Gastroesophageal sphincter (tissue), 4 donors: ENCODE measurements at regions not wholly inside any gene's neighbourhood (a gene's known extent, or its start where the extent isn't known, plus 50 kb on each side); places are given as distances from the start of the nearest gene placed in this dataset.

Source experiments
- ATAC-seq: fragments of 150-250 bp; one replicate; pipeline ENCODE4 v1.9.1; 2016; ENCODE audit warnings: mild to moderate bottlenecking, moderate library complexity
- H3K27ac ChIP-seq, 4 donors: fragments of 200-600 bp; sonication (generic) in 3 of 4; 1 replicate in 3 of 4; 2 replicates in 1 of 4; pipeline ENCODE4 v1.5.1; 2016 to 2019
- H3K27me3 ChIP-seq: fragments of 200-600 bp; sonication (generic); one replicate; pipeline ENCODE4 v1.5.1; 2019
- H3K36me3 ChIP-seq, 2 donors: fragments of 200-600 bp; sonication (generic); one replicate each; pipeline ENCODE4 v1.5.1; 2019; ENCODE audit warnings: control low read depth in 1 of 2
- H3K4me1 ChIP-seq, 3 donors: fragments of 200-600 bp; sonication (generic); 1 replicate in 2 of 3; 2 replicates in 1 of 3; pipeline ENCODE4 v1.5.1; 2016 to 2019; ENCODE audit warnings: control low read depth in 2 of 3
- H3K4me3 ChIP-seq, 2 donors: fragments of 200-600 bp; sonication (generic); one replicate each; pipeline ENCODE4 v1.5.1; 2019; ENCODE audit warnings: mild to moderate bottlenecking in 1 of 2, moderate library complexity in 1 of 2
- H3K9me3 ChIP-seq, 3 donors: fragments of 200-600 bp; sonication (generic); one replicate each; pipeline ENCODE4 v1.5.1; 2017 to 2019; ENCODE audit warnings: control low read depth in 2 of 3
- CTCF ChIP-seq, 4 experiments: fragments of 200-600 bp in 2 of 4; fragments of 450-650 bp in 2 of 4; sonication (generic) in 1 of 4; IDR thresholded peaks; one replicate each; pipeline ENCODE4 v1.5.1; 2017 to 2019; ENCODE audit warnings: antibody characterized with exemption in 4 of 4, mild to moderate bottlenecking in 2 of 4, moderate library complexity in 2 of 4
- EP300 ChIP-seq: sonication (generic); formaldehyde crosslinking; IDR thresholded peaks from one replicate; pipeline ENCODE4 v1.6.1; 2017; ENCODE audit warnings: antibody characterized with exemption, mild to moderate bottlenecking
- POLR2A ChIP-seq, 2 donors: fragments of 450-650 bp; IDR thresholded peaks; one replicate each; pipeline ENCODE4 v1.6.1; 2017; ENCODE audit warnings: antibody characterized with exemption in 2 of 2, mild to moderate bottlenecking in 2 of 2, moderate library complexity in 1 of 2
- POLR2AphosphoS5 ChIP-seq: sonication (generic); formaldehyde crosslinking; IDR thresholded peaks from one replicate; pipeline ENCODE4 v1.6.1; 2017; ENCODE audit warnings: antibody characterized with exemption
- WGBS, 2 donors: methylation state at CpG; one replicate each; pipeline ENCODE4 v1.1.5; 2018; ENCODE audit warnings: low coverage in 1 of 2; 5-methylcytosine and 5-hydroxymethylcytosine counted together

DNA sequence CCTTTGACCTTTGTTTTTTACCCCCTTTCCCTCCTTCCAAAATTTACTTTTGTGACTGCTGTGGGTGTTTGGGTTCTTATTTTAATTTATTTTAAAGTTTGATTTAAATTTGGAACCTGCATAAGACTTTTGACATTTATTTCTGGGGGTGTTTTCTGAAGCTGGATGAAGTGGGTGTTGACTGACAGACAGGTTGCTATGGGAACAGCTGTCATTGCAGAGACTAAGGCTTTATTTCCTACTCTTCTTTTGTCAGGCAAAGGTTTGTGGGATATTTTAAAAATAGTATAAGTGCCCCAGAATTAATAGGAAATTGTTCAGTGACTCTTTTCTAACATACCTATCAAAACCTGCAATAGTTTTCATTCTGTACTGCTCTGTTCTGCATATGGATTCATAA, 290.8 kb upstream of the ESRRG start:
- H3K4me1 ChIP-seq: no peaks in the 10 kb centered on the region
- H3K9me3 ChIP-seq: no peaks in the 10 kb centered on the region
- no peak overlapping the region for H3K4me3 ChIP-seq
- H3K27me3 ChIP-seq: no peaks in the 10 kb centered on the region
- no peak for TF ChIP-seq POLR2AphosphoS5
- no peak for TF ChIP-seq EP300
- TF ChIP-seq POLR2A (IDR thresholded peaks at IDR 0.05): no peak
- no peak for TF ChIP-seq CTCF (IDR thresholded peaks at IDR 0.05)
- ATAC-seq: no peak
- H3K27ac ChIP-seq: no peak overlapping the region
- H3K36me3 ChIP-seq: no peaks in the 10 kb centered on the region

- Histone ChIP-seq H3K4me3 (no peak overlapping the region), H3K27ac (no peak overlapping the region), H3K4me1 (no peaks in the 10 kb centered on the region), H3K27me3 (no peaks in the 10 kb centered on the region), H3K9me3 (no peaks in the 10 kb centered on the region), H3K36me3 (no peaks in the 10 kb centered on the region)
- no peak for ATAC-seq
- TF ChIP-seq CTCF (IDR thresholded peaks at IDR 0.05) (no peak), POLR2AphosphoS5 (no peak)
These were observed 289.4 kb upstream of the ESRRG start for GRCh38 chr1:217012659-217013058.

GRCh38 chr1:217011097-217011496, 287.9 kb upstream of the ESRRG start:
- no peaks in the 10 kb centered on the region for H3K4me1 ChIP-seq
- H3K4me3 ChIP-seq: no peak overlapping the region
- no peaks in the 10 kb centered on the region for H3K36me3 ChIP-seq
- TF ChIP-seq POLR2A (IDR thresholded peaks at IDR 0.05) (no peak), EP300 (no peak), POLR2AphosphoS5 (no peak), CTCF (IDR thresholded peaks at IDR 0.05) (no peak)
- no peaks in the 10 kb centered on the region for H3K27me3 ChIP-seq
- no peaks in the 10 kb centered on the region for H3K9me3 ChIP-seq
- ATAC-seq: no peak
- H3K27ac ChIP-seq: no peak overlapping the region
- 91 to 100% methylated on average over 1 of the region's 1 CpG for WGBS, 2 donors

DNA sequence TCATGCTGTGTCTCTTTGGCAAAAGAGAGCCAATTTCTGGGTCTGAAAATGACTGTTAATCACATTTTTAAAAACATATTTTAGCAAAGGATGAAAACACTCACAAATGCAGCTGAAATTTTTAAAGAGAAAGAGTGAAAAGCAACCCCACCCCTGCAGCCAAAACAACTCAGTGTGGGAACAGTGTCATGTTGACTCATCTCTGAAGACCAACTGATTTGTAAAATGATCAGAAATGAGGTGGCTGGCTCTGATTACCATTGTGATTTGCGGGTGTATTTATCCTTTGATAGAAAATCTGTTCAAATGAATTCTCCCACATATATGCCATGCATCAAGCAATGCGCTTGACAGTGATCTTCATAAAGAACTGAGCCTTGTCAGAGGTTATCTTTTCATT, 287.0 kb upstream of the ESRRG start:
- WGBS, 2 donors: 95 to 100% methylated on average over 2 of the region's 2 CpGs
- no peak for ATAC-seq
- H3K4me1 ChIP-seq: no peaks in the 10 kb centered on the region

GRCh38 chr1:217009376-217009775, 286.1 kb upstream of the ESRRG start:
- ATAC-seq: no peak
- no peaks in the 10 kb centered on the region for H3K9me3 ChIP-seq
- H3K27me3 ChIP-seq: no peaks in the 10 kb centered on the region
- WGBS, 2 donors: 63 to 71% methylated on average over 1 of the region's 1 CpG
- H3K4me3 ChIP-seq: no peak overlapping the region
- no peaks in the 10 kb centered on the region for H3K4me1 ChIP-seq
- no peak for TF ChIP-seq CTCF (IDR thresholded peaks at IDR 0.05)
- no peak overlapping the region for H3K27ac ChIP-seq
- no peaks in the 10 kb centered on the region for H3K36me3 ChIP-seq

More for the DNA sequence above, 287.0 kb upstream of the ESRRG start:
- TF ChIP-seq POLR2AphosphoS5 (no peak), POLR2A (IDR thresholded peaks at IDR 0.05) (no peak), CTCF (IDR thresholded peaks at IDR 0.05) (no peak), EP300 (no peak)
- Histone ChIP-seq H3K27ac (no peak overlapping the region), H3K9me3 (no peaks in the 10 kb centered on the region), H3K36me3 (no peaks in the 10 kb centered on the region), H3K27me3 (no peaks in the 10 kb centered on the region), H3K4me3 (no peak overlapping the region)
